IPS-18c (cell line): ENCODE measurements at regions not wholly inside any gene's neighbourhood (a gene's known extent, or its start where the extent isn't known, plus 50 kb on each side); places are given as distances from the start of the nearest gene placed in this dataset.

Experiments used
- H3K4me3 ChIP-seq: 2 replicates; pipeline ENCODE4 v1.7.0; 2013; ENCODE audit warnings: low read depth, mild to moderate bottlenecking, low read length, moderate library complexity; ENCODE audit not compliant: insufficient read depth
- H3K9me3 ChIP-seq: one replicate; pipeline ENCODE4 v1.6.1; 2013; ENCODE audit warnings: mild to moderate bottlenecking, low read length, moderate library complexity; ENCODE audit not compliant: control insufficient read depth, insufficient read depth

- Histone ChIP-seq H3K9me3 (no peaks in the 10 kb centered on the region), H3K4me3 (no peak overlapping the region)
Measured at GRCh38 chr5:63306909-63307308, 655.3 kb downstream of the HTR1A start.

DNA sequence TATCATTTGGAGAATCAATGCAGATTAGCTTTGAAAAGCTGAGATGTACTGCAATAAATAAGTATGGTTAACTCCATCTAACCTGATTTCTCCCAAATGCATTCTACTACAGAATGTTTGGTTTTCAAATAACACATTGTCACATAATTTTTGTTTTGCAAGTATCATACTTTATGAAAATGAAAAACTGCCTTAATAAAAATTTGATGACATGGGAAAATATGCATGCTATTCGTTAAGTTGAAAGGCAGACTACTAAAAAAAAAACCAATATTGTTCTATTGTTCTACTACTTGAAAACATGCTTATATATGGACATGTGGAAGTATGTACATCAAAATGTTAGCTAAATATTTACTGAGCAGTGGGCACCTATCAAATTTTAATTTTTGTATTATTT is 668.9 kb downstream of the HTR1A start:
- Histone ChIP-seq H3K9me3 (no peaks in the 10 kb centered on the region), H3K4me3 (no peak overlapping the region)

GRCh38 chr5:63286724-63287123 is 675.5 kb downstream of the HTR1A start:
- H3K4me3 ChIP-seq, result no peak overlapping the region
- no peaks in the 10 kb centered on the region for H3K9me3 ChIP-seq

DNA sequence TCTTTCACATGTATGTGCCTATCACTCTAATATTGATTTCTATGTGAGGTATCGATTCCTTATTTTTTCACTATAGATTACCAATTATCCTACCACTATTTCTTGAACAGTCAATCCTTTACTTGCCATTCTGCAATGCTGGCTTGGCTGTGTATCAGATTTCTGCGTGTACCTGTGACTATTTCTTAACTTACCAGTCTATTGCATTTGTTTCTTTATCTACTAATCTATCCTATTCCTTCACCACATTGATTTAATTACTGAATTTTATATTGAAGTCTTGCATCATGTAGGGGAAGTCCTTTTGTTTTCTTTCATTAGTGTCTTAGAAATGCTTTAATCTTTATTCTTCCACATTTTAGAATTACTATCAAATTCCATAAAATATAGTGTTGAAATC is 684.8 kb downstream of the LRRC70 start:
- H3K9me3 ChIP-seq, result no peaks in the 10 kb centered on the region

DNA sequence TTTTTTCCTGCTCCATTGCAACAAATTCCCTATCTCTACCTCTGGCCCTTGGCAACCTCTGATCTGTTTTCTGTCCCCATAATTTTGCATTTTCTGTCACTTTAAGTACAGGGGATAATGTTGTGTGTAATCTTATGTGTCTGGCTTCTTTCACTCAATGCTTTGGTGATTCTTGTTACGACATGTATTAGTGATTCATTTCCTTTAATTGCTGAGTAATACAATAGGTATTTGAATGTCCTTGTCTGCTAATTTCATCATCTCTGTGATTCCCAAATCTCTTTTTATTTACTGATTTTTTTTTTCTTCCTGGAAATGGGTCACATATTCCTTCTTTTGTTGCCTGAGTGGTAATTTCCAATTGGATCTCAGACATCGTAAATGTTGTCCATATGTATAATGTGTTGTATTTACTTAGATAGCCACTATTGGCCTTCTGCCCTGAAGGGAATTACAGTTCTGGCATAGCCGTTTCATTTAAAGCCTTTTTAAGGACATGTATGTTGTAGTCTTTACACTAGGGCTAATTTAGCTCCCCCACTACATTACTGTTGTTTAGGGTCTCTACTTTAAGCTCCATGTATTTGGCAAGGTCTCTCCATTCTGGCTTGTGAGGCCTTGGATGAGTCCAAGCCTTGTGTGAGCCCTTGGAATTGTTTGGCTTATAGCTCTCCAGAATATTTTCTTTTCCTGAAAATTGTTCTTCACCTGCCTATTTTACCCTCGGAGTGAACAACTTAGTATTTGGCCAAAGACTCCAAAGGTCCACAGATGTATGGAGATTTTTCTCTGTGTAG is 683.8 kb downstream of the LRRC70 start:
- Histone ChIP-seq H3K4me3 (no peak overlapping the region), H3K9me3 (peaks cover under 1% of the 10 kb centered on the region)

More for the DNA sequence above, 684.8 kb downstream of the LRRC70 start:
- H3K4me3 ChIP-seq, result no peak overlapping the region

GRCh38 chr5:63261695-63262094 is 683.1 kb downstream of the LRRC70 start:
- peaks cover 2% of the 10 kb centered on the region for H3K9me3 ChIP-seq

DNA sequence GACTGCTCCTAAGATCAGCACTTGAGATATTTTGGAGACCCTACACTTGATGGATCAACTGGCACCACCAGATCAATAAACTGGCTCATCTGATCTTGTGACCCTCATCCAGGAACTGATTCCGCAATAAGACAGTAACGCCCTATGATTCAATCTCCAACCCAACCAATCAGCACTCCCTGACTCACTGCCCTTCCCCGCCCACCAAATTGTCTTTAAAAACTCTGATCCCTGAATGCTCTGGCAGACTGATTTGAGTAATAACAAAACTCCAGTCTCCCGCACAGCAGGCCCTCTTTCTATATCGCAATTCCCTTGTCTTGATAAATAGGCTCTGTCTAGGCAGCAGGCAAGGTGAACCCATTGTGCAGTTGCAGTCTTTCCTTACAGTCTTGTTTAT is 677.0 kb downstream of the LRRC70 start:
- H3K9me3 ChIP-seq, result peaks cover 2% of the 10 kb centered on the region
- H3K4me3 ChIP-seq, result no peak overlapping the region

More at GRCh38 chr5:63261695-63262094, 683.1 kb downstream of the LRRC70 start:
- no peak overlapping the region for H3K4me3 ChIP-seq

GRCh38 chr5:63250939-63251338 is 672.3 kb downstream of the LRRC70 start:
- no peaks in the 10 kb centered on the region for H3K9me3 ChIP-seq
- no peak overlapping the region for H3K4me3 ChIP-seq

DNA sequence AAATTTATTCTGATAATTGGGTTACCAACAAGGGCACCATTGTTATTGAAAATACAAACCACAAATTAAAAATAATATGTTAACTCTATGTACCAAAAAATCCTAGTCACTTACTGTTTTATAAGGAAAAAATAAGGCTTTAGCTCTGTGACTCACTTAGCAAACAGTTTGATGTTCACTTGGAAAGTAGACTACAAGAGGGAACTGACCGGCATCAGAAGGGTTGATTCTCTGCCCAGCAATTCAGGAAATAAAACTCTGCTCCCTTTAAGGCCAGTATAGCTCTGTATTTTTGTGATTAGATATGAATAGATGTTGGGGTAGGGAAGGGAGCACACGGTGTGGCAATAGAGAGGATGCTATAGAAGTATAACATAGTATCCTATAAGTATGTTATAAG is 671.3 kb downstream of the LRRC70 start:
- H3K9me3 ChIP-seq, result no peaks in the 10 kb centered on the region
- no peak overlapping the region for H3K4me3 ChIP-seq

DNA sequence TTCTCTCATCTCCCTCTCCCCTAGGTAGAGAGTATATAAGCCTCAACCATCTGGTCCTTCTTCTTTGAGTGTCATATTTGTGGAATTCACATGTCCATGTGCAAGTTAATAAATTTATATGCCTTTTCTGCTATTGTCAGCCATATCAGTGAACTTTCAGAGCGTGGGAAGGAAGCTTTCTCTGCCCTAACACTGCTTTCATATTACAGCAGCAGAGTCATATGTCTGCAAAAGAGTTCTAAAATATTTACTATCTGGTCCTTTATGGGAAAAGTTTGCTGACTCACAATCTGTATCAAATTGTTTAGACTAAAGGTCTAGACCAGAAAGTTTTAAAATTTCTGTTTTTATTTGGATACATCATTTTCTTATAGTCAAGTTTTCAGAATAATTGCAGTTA is 669.0 kb downstream of the LRRC70 start:
- no peaks in the 10 kb centered on the region for H3K9me3 ChIP-seq
- H3K4me3 ChIP-seq, result no peak overlapping the region

- H3K9me3 ChIP-seq, result no peaks in the 10 kb centered on the region
Measured at GRCh38 chr5:63245271-63245670, 666.7 kb downstream of the LRRC70 start.

DNA sequence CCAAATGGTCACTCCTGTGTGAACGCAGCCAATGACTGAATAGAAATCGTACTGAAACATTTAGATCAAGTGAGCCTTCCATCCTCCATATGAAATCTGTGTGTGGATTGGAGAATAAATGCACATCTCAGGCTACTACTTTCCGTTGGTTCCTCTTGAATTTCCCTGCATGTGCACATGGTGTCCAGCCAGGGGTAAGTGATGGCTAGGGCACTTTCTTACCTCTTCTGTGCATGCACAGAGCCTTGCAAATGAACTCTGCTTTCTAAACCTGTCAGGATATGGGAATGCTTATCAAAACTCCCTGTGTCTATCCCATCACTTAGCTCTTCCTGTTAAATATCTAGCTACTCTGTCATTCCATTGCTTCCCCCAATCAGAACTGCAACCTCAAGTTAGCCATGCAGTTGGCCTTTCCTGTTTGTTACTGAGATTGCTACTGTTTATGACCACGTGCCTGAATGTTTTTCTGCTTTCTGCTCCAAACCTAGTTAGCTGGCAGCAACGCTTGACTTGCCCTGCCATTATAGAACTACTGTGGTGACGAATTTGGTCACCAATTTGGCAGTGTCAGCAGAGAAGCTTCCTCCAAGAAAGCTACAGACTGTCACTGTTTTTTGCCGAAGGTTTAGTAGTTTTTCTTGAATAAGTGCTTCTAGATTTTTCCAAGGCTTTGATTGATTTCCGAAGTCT is 661.6 kb downstream of the LRRC70 start:
- H3K4me3 ChIP-seq, result no peak overlapping the region
- H3K9me3 ChIP-seq, result no peaks in the 10 kb centered on the region

More at GRCh38 chr5:63245271-63245670, 666.7 kb downstream of the LRRC70 start:
- H3K4me3 ChIP-seq, result no peak overlapping the region

- no peaks in the 10 kb centered on the region for H3K9me3 ChIP-seq
- no peak overlapping the region for H3K4me3 ChIP-seq
Measured at GRCh38 chr5:63233911-63234310, 655.3 kb downstream of the LRRC70 start.

DNA sequence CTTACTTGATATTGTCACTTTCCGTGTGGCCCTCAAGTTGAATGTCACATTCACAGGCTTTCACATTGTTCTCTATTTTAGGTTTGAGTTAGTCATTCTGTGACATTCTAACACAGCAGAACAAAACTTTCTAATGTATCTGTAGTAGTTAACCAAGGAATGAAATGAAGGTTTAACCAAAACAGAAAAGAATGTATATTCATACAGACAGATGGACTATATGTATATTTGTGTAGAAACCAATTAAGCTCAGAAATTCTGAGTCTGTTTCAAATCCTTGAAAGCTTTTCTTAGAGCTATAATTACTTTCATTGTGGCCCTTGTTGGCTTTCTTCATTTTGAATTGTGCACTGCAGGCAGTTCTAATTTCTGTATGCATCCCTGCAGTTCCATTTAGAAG is 654.7 kb downstream of the LRRC70 start:
- H3K9me3 ChIP-seq, result no peaks in the 10 kb centered on the region

GRCh38 chr5:63230754-63231153 is 652.1 kb downstream of the LRRC70 start:
- H3K9me3 ChIP-seq, result no peaks in the 10 kb centered on the region
- no peak overlapping the region for H3K4me3 ChIP-seq

More for the DNA sequence above, 654.7 kb downstream of the LRRC70 start:
- H3K4me3 ChIP-seq, result no peak overlapping the region

- no peak overlapping the region for H3K4me3 ChIP-seq
- H3K9me3 ChIP-seq, result no peaks in the 10 kb centered on the region
Measured at GRCh38 chr5:63228154-63228553, 649.5 kb downstream of the LRRC70 start.

DNA sequence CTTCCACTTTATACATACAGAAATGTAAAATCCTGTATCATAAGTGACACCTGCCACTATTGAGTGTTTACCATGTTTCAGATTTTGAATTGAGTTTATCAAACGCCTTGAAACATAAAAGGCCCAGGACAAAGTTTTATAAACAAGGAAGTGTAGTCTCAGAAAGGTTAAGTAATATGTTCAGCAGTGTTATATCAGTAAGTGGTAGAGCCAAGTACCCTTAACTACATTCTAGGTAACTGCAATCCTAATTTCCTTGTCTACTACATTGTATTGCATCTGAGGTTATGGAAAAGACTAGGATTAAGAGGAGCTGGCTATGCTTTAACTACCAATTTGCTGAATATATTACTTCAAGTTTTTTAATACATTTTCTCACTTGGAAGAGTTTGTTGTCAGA is 641.6 kb downstream of the LRRC70 start:
- H3K4me3 ChIP-seq, result no peak overlapping the region

GRCh38 chr5:63217422-63217821 is 638.8 kb downstream of the LRRC70 start:
- H3K9me3 ChIP-seq, result no peaks in the 10 kb centered on the region
- no peak overlapping the region for H3K4me3 ChIP-seq

More for the DNA sequence above, 641.6 kb downstream of the LRRC70 start:
- H3K9me3 ChIP-seq, result no peaks in the 10 kb centered on the region
